GM18873 (cell line): ENCODE measurements at regions not wholly inside any gene's neighbourhood (a gene's known extent, or its start where the extent isn't known, plus 50 kb on each side); places are given as distances from the start of the nearest gene placed in this dataset.
"Not testable (repeated sequence)": the region's sequence is repeated elsewhere in the genome, so short reads cannot be mapped to it uniquely, and the experiment has no call there.

ENCODE experiments used
- ATAC-seq: cut with Tn5 transposase; IDR thresholded peaks from one replicate; pipeline ENCODE4 v1.9.1; 2021; ENCODE audit warnings: mild to moderate bottlenecking, moderate library complexity, moderate number of reproducible peaks; ENCODE audit not compliant: unreplicated experiment, low FRiP score

- no peak for ATAC-seq
Observed at GRCh38 chr9:28396058-28396457, 822.8 kb upstream of the C9orf72 start.

- ATAC-seq: no peak
Observed at GRCh38 chr9:28407351-28407750, 834.1 kb upstream of the C9orf72 start.

GRCh38 chr9:28409919-28410318 lies 836.6 kb upstream of the C9orf72 start:
- ATAC-seq: no peak

GRCh38 chr9:28410411-28410810 lies 837.1 kb upstream of the C9orf72 start:
- ATAC-seq: no peak

- ATAC-seq: no peak
Observed at GRCh38 chr9:28413471-28413870, 840.2 kb upstream of the C9orf72 start.

GRCh38 chr9:28423255-28423654 lies 850.0 kb upstream of the C9orf72 start:
- ATAC-seq: no peak

- ATAC-seq: no peak
Observed at GRCh38 chr9:28435456-28435855, 862.2 kb upstream of the C9orf72 start.

- ATAC-seq: no peak
Observed at GRCh38 chr9:28439688-28440087, 866.4 kb upstream of the C9orf72 start.

- ATAC-seq: no peak
Observed at GRCh38 chr9:28443461-28443860, 870.2 kb upstream of the C9orf72 start.

- ATAC-seq: no peak
Observed at GRCh38 chr9:28444637-28445036, 871.4 kb upstream of the C9orf72 start.

GRCh38 chr9:28445211-28445610 lies 871.9 kb upstream of the C9orf72 start:
- ATAC-seq: no peak

GRCh38 chr9:28453918-28454317 lies 880.6 kb upstream of the C9orf72 start:
- no peak for ATAC-seq

- ATAC-seq: no peak
Observed at GRCh38 chr9:28456861-28457260, 883.6 kb upstream of the C9orf72 start.

- no peak for ATAC-seq
Observed at GRCh38 chr9:28464481-28465216, 891.4 kb upstream of the C9orf72 start.

- no peak for ATAC-seq
Observed at GRCh38 chr9:28471261-28471660, 898.0 kb upstream of the C9orf72 start.

- no peak for ATAC-seq
Observed at GRCh38 chr9:28487561-28487960, 914.3 kb upstream of the C9orf72 start.

- no peak for ATAC-seq
Observed at GRCh38 chr9:28491121-28491520, 917.8 kb upstream of the C9orf72 start.

GRCh38 chr9:28498168-28498567 lies 924.9 kb upstream of the C9orf72 start:
- ATAC-seq: not testable (repeated sequence)

GRCh38 chr9:28502189-28502588 lies 928.9 kb upstream of the C9orf72 start:
- no peak for ATAC-seq

- no peak for ATAC-seq
Observed at GRCh38 chr9:28502741-28503140, 929.5 kb upstream of the C9orf72 start.

- ATAC-seq: no peak
Observed at GRCh38 chr9:28503573-28503972, 930.3 kb upstream of the C9orf72 start.

- no peak for ATAC-seq
Observed at GRCh38 chr9:28518439-28518838, 945.2 kb upstream of the C9orf72 start.

GRCh38 chr9:28524309-28524708 lies 951.0 kb upstream of the C9orf72 start:
- not testable (repeated sequence) for ATAC-seq
